Suprapubic skin (tissue), 3 donors: ENCODE measurements at regions not wholly inside any gene's neighbourhood (a gene's known extent, or its start where the extent isn't known, plus 50 kb on each side); places are given as distances from the start of the nearest gene placed in this dataset.

Source experiments
- CTCF ChIP-seq, 2 donors: fragments of 200-600 bp in 1 of 2; fragments of 450-650 bp in 1 of 2; sonication (generic) in 1 of 2; IDR thresholded peaks; one replicate each; pipeline ENCODE4 v1.5.1; 2016 to 2019; ENCODE audit warnings: antibody characterized with exemption in 2 of 2, mild to moderate bottlenecking in 1 of 2, moderate library complexity in 1 of 2
- POLR2AphosphoS5 ChIP-seq, 3 donors: sonication (generic); formaldehyde crosslinking; IDR thresholded peaks; one replicate each; pipeline ENCODE4 v1.6.1; 2017; ENCODE audit warnings: antibody characterized with exemption in 3 of 3

DNA sequence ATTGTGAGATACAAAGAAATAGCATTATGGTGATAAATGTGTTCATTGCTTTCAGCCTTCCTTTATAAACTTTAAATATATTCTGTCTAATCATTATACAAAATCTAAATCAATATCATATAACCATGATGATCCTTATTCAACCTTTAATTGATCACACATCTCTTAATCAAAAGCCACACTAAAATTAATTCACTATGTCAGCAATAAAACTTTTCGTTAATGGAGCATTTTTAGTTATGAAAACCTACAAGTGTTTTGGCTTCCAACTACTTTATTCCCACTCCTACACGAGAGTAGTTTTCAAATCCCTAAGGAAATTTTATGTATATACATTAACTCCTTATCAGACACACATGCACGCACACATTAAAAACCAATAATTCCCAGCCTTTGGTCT, 530.2 kb downstream of the KCTD8 start:
- TF ChIP-seq CTCF (IDR thresholded peaks at IDR 0.05) (no peak), POLR2AphosphoS5 (IDR thresholded peaks at IDR 0.05) (no peak)
